ENCODE measurements at regions not wholly inside any gene's neighbourhood (a gene's known extent, or its start where the extent isn't known, plus 50 kb on each side); places are given as distances from the start of the nearest gene placed in this dataset.

DNA sequence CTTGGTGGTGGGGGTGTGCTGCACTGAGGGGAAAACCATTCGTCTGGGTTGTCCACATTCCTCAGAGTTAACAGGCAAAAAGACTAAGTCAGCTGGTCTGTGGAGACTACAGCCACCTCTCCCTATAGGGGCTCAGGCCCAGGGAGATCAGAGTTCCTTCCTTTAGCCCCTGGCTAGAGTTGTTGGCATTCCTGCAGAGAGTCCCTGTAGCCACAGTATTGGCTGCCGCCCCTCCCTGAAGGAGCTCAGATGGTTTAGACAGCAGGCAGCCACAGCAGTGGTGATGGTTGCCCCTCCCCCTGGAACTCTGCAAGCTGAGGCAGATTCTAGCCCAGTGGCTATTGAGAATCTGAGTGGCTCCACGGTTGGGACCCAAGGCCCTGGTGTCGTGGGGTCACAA, 1072.5 kb upstream of the ATXN7L3B start (continued):
- TF ChIP-seq, protein P1, sequence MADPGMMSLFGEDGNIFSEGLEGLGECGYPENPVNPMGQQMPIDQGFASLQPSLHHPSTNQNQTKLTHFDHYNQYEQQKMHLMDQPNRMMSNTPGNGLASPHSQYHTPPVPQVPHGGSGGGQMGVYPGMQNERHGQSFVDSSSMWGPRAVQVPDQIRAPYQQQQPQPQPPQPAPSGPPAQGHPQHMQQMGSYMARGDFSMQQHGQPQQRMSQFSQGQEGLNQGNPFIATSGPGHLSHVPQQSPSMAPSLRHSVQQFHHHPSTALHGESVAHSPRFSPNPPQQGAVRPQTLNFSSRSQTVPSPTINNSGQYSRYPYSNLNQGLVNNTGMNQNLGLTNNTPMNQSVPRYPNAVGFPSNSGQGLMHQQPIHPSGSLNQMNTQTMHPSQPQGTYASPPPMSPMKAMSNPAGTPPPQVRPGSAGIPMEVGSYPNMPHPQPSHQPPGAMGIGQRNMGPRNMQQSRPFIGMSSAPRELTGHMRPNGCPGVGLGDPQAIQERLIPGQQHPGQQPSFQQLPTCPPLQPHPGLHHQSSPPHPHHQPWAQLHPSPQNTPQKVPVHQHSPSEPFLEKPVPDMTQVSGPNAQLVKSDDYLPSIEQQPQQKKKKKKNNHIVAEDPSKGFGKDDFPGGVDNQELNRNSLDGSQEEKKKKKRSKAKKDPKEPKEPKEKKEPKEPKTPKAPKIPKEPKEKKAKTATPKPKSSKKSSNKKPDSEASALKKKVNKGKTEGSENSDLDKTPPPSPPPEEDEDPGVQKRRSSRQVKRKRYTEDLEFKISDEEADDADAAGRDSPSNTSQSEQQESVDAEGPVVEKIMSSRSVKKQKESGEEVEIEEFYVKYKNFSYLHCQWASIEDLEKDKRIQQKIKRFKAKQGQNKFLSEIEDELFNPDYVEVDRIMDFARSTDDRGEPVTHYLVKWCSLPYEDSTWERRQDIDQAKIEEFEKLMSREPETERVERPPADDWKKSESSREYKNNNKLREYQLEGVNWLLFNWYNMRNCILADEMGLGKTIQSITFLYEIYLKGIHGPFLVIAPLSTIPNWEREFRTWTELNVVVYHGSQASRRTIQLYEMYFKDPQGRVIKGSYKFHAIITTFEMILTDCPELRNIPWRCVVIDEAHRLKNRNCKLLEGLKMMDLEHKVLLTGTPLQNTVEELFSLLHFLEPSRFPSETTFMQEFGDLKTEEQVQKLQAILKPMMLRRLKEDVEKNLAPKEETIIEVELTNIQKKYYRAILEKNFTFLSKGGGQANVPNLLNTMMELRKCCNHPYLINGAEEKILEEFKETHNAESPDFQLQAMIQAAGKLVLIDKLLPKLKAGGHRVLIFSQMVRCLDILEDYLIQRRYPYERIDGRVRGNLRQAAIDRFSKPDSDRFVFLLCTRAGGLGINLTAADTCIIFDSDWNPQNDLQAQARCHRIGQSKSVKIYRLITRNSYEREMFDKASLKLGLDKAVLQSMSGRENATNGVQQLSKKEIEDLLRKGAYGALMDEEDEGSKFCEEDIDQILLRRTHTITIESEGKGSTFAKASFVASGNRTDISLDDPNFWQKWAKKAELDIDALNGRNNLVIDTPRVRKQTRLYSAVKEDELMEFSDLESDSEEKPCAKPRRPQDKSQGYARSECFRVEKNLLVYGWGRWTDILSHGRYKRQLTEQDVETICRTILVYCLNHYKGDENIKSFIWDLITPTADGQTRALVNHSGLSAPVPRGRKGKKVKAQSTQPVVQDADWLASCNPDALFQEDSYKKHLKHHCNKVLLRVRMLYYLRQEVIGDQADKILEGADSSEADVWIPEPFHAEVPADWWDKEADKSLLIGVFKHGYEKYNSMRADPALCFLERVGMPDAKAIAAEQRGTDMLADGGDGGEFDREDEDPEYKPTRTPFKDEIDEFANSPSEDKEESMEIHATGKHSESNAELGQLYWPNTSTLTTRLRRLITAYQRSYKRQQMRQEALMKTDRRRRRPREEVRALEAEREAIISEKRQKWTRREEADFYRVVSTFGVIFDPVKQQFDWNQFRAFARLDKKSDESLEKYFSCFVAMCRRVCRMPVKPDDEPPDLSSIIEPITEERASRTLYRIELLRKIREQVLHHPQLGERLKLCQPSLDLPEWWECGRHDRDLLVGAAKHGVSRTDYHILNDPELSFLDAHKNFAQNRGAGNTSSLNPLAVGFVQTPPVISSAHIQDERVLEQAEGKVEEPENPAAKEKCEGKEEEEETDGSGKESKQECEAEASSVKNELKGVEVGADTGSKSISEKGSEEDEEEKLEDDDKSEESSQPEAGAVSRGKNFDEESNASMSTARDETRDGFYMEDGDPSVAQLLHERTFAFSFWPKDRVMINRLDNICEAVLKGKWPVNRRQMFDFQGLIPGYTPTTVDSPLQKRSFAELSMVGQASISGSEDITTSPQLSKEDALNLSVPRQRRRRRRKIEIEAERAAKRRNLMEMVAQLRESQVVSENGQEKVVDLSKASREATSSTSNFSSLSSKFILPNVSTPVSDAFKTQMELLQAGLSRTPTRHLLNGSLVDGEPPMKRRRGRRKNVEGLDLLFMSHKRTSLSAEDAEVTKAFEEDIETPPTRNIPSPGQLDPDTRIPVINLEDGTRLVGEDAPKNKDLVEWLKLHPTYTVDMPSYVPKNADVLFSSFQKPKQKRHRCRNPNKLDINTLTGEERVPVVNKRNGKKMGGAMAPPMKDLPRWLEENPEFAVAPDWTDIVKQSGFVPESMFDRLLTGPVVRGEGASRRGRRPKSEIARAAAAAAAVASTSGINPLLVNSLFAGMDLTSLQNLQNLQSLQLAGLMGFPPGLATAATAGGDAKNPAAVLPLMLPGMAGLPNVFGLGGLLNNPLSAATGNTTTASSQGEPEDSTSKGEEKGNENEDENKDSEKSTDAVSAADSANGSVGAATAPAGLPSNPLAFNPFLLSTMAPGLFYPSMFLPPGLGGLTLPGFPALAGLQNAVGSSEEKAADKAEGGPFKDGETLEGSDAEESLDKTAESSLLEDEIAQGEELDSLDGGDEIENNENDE (IDR thresholded peaks at IDR 0.05; ENCODE audit: insufficient replicate concordance, low read length), result no peak
- no peak for TF ChIP-seq CREB1 (IDR thresholded peaks at IDR 0.05)
- TF ChIP-seq, protein P2, sequence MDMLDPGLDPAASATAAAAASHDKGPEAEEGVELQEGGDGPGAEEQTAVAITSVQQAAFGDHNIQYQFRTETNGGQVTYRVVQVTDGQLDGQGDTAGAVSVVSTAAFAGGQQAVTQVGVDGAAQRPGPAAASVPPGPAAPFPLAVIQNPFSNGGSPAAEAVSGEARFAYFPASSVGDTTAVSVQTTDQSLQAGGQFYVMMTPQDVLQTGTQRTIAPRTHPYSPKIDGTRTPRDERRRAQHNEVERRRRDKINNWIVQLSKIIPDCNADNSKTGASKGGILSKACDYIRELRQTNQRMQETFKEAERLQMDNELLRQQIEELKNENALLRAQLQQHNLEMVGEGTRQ (IDR thresholded peaks at IDR 0.05; ENCODE audit: low read length), result no peak
- TF ChIP-seq KDM5A (IDR thresholded peaks at IDR 0.05; ENCODE audit: low read length), result no peak
- no peak for TF ChIP-seq SAP30 (IDR thresholded peaks at IDR 0.05; ENCODE audit: insufficient read depth, insufficient replicate concordance, low read length)
- TF ChIP-seq SP4 (IDR thresholded peaks at IDR 0.05; ENCODE audit: low read length), result no peak
- TF ChIP-seq EGR1 (IDR thresholded peaks at IDR 0.05; ENCODE audit: borderline replicate concordance, low read depth, low read length), result no peak
- TF ChIP-seq EZH2 (IDR thresholded peaks at IDR 0.05; ENCODE audit: low read depth, low read length, severe bottlenecking), result no peak
- no peak for TF ChIP-seq TEAD4 (IDR thresholded peaks at IDR 0.05; ENCODE audit: low read depth, low read length)

All from H1 (cell line).